Panc1 (cell line): ENCODE measurements at regions not wholly inside any gene's neighbourhood (a gene's known extent, or its start where the extent isn't known, plus 50 kb on each side); places are given as distances from the start of the nearest gene placed in this dataset.

Experiments used
- ATAC-seq: fragments of 200-7000 bp; cut with Tn5 transposase; 2 replicates; pipeline ENCODE4 v1.9.1; 2020; ENCODE audit warnings: mild to moderate bottlenecking, moderate library complexity
- BruUV-seq: library from RNA; stranded (reverse); fragments of 400-500 nt; replicated peaks from 2 replicates; lab custom pipeline; 2021; lab: Mats Ljungman, UMichigan
- CTCF ChIA-PET: fragments of 300-600 bp; sonication (Branson Sonifier 250); formaldehyde crosslinking; loops from one replicate; lab custom pipeline; 2022; ENCODE audit warnings: antibody characterized with exemption; lab: Charles Lee
- POLR2A ChIA-PET: fragments of 300-600 bp; sonication (Branson Sonifier 250); formaldehyde crosslinking; loops from one replicate; lab custom pipeline; 2022; ENCODE audit warnings: antibody characterized with exemption; lab: Charles Lee
- DNase-seq: peaks from one replicate; pipeline ENCODE4 v3.0.0-alpha.2; 2010; ENCODE audit warnings: low read depth, low spot score
- H3K27ac ChIP-seq: 2 replicates; pipeline ENCODE4 v1.5.1; 2011; ENCODE audit warnings: mild to moderate bottlenecking, low read length, inconsistent platforms
- H3K27me3 ChIP-seq: fragments of 200-500 bp; sonication (Bioruptor generic); 2 replicates; pipeline ENCODE4 v1.6.0; 2014; ENCODE audit warnings: low read length, inconsistent platforms; ENCODE audit not compliant: control insufficient read depth, insufficient read depth
- H3K36me3 ChIP-seq: fragments of 200-500 bp; sonication (Bioruptor generic); 2 replicates; pipeline ENCODE4 v1.5.1; 2014; ENCODE audit warnings: inconsistent platforms, mild to moderate bottlenecking, low read length, moderate library complexity; ENCODE audit not compliant: control insufficient read depth, insufficient read depth
- H3K4me1 ChIP-seq: 2 replicates; pipeline ENCODE4 v1.5.1; 2011; ENCODE audit warnings: inconsistent platforms, mild to moderate bottlenecking, low read length, moderate library complexity; ENCODE audit not compliant: control insufficient read depth, insufficient read depth
- H3K4me3 ChIP-seq, 2 experiments: 2 replicates each; pipeline ENCODE4 v1.5.1; 2011 to 2012; ENCODE audit warnings: low read depth in 2 of 2, low read length in 2 of 2, mild to moderate bottlenecking in 2 of 2, inconsistent platforms in 1 of 2, moderate library complexity in 1 of 2
- H3K9me3 ChIP-seq: fragments of 200-500 bp; sonication (Bioruptor generic); 2 replicates; pipeline ENCODE4 v1.5.1; 2014; ENCODE audit warnings: low read depth, mild to moderate bottlenecking, inconsistent platforms, low read length, moderate library complexity; ENCODE audit not compliant: control insufficient read depth, insufficient read depth
- CTCF ChIP-seq: fragments of 450-650 bp; IDR thresholded peaks from 2 replicates; pipeline ENCODE4 v1.5.1; 2017; ENCODE audit warnings: mild to moderate bottlenecking
- POLR2AphosphoS5 ChIP-seq: IDR thresholded peaks from 2 replicates; pipeline ENCODE4 v1.6.1; 2012; ENCODE audit warnings: mild to moderate bottlenecking, low read depth, low read length, moderate library complexity
- REST ChIP-seq, 2 experiments: IDR thresholded peaks; 2 replicates each; pipeline ENCODE4 v1.6.1; 2011 to 2012; ENCODE audit warnings: low read depth in 2 of 2, control low read depth in 1 of 2, low read length in 1 of 2, mild to moderate bottlenecking in 1 of 2, moderate library complexity in 1 of 2; ENCODE audit not compliant: insufficient read depth in 1 of 2
- SIN3A ChIP-seq: IDR thresholded peaks from 2 replicates; pipeline ENCODE4 v1.6.1; 2012; ENCODE audit warnings: low read depth, mild to moderate bottlenecking, low read length, moderate library complexity, borderline replicate concordance; ENCODE audit not compliant: insufficient read depth
- TCF7L2 ChIP-seq: IDR thresholded peaks from 2 replicates; pipeline ENCODE4 v1.6.1; 2011; ENCODE audit warnings: mild to moderate bottlenecking, low read depth, low read length, inconsistent platforms
- in situ Hi-C: cut with HindIII; loops from 2 replicates; pipeline ENCODE4 v1.10.0; 2016; ENCODE audit warnings: low sequenced_read_pairs, low pct_unique_long_range_greater_than_20kb
- intact Hi-C: fragments of 100-400 bp; cut with micrococcal nuclease; formaldehyde crosslinking; loops from one replicate; pipeline ENCODE4 v1.10.0; 2022; ENCODE audit not compliant: unreplicated experiment

GRCh38 chr1:216922406-216922805 lies 199.2 kb upstream of the ESRRG start:
- POLR2A ChIA-PET = interaction anchor here (0.6 kb wide), 1 partner anchor 190 kb away, joined by 3 read pairs; no protein-coding TSS in a partner anchor
- Histone ChIP-seq H3K27ac (no peak overlapping the region), H3K36me3 (no peaks in the 10 kb centered on the region), H3K27me3 (no peaks in the 10 kb centered on the region; the same call in 1 of the 2 replicates), H3K4me1 (no peaks in the 10 kb centered on the region), H3K9me3 (no peaks in the 10 kb centered on the region), H3K4me3 (no peak overlapping the region)
- BruUV-seq = no TSS peak
- ATAC-seq = no peak
- in situ Hi-C loops = no loop called here
- intact Hi-C loops = no loop called here
- CTCF ChIA-PET = no interaction called here
- DNase-seq = no peak
- no peak for TF ChIP-seq POLR2AphosphoS5
- TF ChIP-seq SIN3A = no peak

- Histone ChIP-seq H3K36me3 (no peaks in the 10 kb centered on the region), H3K27me3 (no peaks in the 10 kb centered on the region; the same call in 1 of the 2 replicates), H3K4me3 (no peak overlapping the region), H3K27ac (no peak overlapping the region), H3K4me1 (no peaks in the 10 kb centered on the region), H3K9me3 (no peaks in the 10 kb centered on the region)
- no TSS peak for BruUV-seq
- DNase-seq (no peak), ATAC-seq (no peak)
- POLR2A ChIA-PET = interaction anchor here (0.6 kb wide), 1 partner anchor 189 kb away, joined by 3 read pairs; no protein-coding TSS in a partner anchor
- intact Hi-C loops (no loop called here), in situ Hi-C loops (no loop called here)
- TF ChIP-seq SIN3A = no peak
- TF ChIP-seq POLR2AphosphoS5 = no peak
- no peak for TF ChIP-seq TCF7L2
- TF ChIP-seq CTCF = no peak
- TF ChIP-seq REST (IDR thresholded peaks at IDR 0.05; ENCODE audit: insufficient read depth in 1 of 2, low read depth in 2 of 2, low read length in 1 of 2) = no peak
- CTCF ChIA-PET = no interaction called here
Observed at GRCh38 chr1:216921866-216922265, 198.6 kb upstream of the ESRRG start.
